Ovary (tissue), 7 donors: ENCODE measurements at regions not wholly inside any gene's neighbourhood (a gene's known extent, or its start where the extent isn't known, plus 50 kb on each side); places are given as distances from the start of the nearest gene placed in this dataset.

ENCODE experiments used
- DNase-seq, 5 donors: peaks; one replicate each; pipeline ENCODE4 v3.0.0-alpha.2; 2019 to 2020
- H3K27ac ChIP-seq, 2 donors: fragments of 200-600 bp; one replicate each; pipeline versions ENCODE4 v1.5.1 to v1.8.0; 2019 to 2022
- H3K27me3 ChIP-seq: fragments of 200-600 bp; one replicate; pipeline ENCODE4 v1.8.0; 2022
- H3K36me3 ChIP-seq: fragments of 200-600 bp; sonication (generic); one replicate; pipeline ENCODE4 v1.5.1; 2019
- H3K4me1 ChIP-seq: one replicate; pipeline ENCODE4 v1.8.1; 2013; ENCODE audit warnings: mild to moderate bottlenecking, moderate library complexity; ENCODE audit not compliant: insufficient read depth
- H3K4me3 ChIP-seq: fragments of 200-600 bp; sonication (generic); one replicate; pipeline ENCODE4 v1.5.1; 2017
- H3K9me3 ChIP-seq, 2 donors: fragments of 200-600 bp in 1 of 2; sonication (generic) in 1 of 2; one replicate each; pipeline versions ENCODE4 v1.5.1 to v1.8.1; 2013 to 2019; ENCODE audit warnings: mild to moderate bottlenecking in 1 of 2, moderate library complexity in 1 of 2
- EP300 ChIP-seq: sonication (generic); formaldehyde crosslinking; IDR thresholded peaks from one replicate; pipeline ENCODE4 v1.6.1; 2017; ENCODE audit warnings: antibody characterized with exemption
- POLR2A ChIP-seq: fragments of 450-650 bp; IDR thresholded peaks from one replicate; pipeline ENCODE4 v1.6.1; 2017; ENCODE audit warnings: antibody characterized with exemption, mild to moderate bottlenecking, moderate library complexity
- WGBS, 3 donors: extraction: QIAGEN DNeasy Blood & Tissue Kit in 1 of 3; methylation state at CpG; one replicate each; pipeline versions ENCODE4 v1.1.5 to v1.1.7; 2013 to 2017; 5-methylcytosine and 5-hydroxymethylcytosine counted together
- intact Hi-C, 4 donors: fragments of 100-400 bp; cut with DNase I; formaldehyde crosslinking; loops; one replicate each; pipeline versions ENCODE4 v1.11.0 to v1.15.1; 2022 to 2023
- TF ChIP-seq, protein P1 (sequence below), 3 donors: fragments of 450-650 bp in 2 of 3; fragments of 200-600 bp in 1 of 3; IDR thresholded peaks; one replicate each; pipeline versions ENCODE4 v1.5.1 to v1.8.0; 2016 to 2022; ENCODE audit warnings: antibody characterized with exemption in 3 of 3, mild to moderate bottlenecking in 1 of 3
- donor health status: DM: no; HTN: no; CAD: no; lungs with moderate emphysema.
- donor health status: DM: no; HTN: no; CAD: no.
- donor health status: Bipolar disorder and iron deficiency.
- donor health status: DM: no; HTN: no; CAD: no.
- donor health status: DM: yes; HTN: yes; CAD: no.

DNA sequence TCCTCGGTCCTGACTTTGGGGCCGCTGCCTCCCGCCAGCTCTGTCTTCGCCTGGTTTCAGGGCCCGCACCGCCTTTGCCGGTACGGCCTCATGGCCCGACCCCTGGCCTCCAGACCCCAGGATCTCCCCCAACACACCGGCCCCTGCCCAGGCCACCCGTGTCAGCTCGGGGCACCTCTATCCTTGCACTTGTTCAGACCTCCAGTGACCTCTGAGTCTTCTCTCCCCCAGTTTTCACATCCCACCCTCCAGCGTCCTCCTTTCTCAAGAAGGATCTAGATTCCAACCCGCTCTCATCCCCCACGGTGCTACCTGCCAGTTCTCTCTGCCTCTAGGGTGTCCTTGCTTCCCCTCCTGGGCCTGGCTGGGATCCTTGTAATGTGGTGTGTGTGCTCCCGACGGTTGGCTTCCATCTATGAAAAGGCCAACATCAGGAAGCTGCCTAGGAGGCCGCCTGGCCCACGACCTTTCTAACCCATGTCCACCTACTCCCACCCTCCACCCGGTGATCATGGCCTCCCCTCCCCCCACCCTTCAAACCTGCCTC is 61.1 kb downstream of the SPATA31C2 start:
- WGBS, 3 donors: 31 to 32% (median 31%) methylated on average over 18 to 20 of the region's 20 CpGs
- H3K27ac ChIP-seq: peak overlapping the region; percentile 66 to 71
- no peaks in the 10 kb centered on the region for H3K36me3 ChIP-seq
- TF ChIP-seq EP300 (no peak), POLR2A (no peak)
- TF ChIP-seq, protein P1, sequence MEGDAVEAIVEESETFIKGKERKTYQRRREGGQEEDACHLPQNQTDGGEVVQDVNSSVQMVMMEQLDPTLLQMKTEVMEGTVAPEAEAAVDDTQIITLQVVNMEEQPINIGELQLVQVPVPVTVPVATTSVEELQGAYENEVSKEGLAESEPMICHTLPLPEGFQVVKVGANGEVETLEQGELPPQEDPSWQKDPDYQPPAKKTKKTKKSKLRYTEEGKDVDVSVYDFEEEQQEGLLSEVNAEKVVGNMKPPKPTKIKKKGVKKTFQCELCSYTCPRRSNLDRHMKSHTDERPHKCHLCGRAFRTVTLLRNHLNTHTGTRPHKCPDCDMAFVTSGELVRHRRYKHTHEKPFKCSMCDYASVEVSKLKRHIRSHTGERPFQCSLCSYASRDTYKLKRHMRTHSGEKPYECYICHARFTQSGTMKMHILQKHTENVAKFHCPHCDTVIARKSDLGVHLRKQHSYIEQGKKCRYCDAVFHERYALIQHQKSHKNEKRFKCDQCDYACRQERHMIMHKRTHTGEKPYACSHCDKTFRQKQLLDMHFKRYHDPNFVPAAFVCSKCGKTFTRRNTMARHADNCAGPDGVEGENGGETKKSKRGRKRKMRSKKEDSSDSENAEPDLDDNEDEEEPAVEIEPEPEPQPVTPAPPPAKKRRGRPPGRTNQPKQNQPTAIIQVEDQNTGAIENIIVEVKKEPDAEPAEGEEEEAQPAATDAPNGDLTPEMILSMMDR (IDR thresholded peaks at IDR 0.05): no peak
- DNase-seq: no peak
- H3K27me3 ChIP-seq: no peaks in the 10 kb centered on the region
- peak overlapping the region; percentile 50 for H3K4me3 ChIP-seq
- intact Hi-C loops: loop anchor here in 1 of 4 donors (10.0 kb wide), 2 partner anchors 308 to 498 kb away; partner anchors contain the start of gene SPIN1
- H3K9me3 ChIP-seq: no peaks in the 10 kb centered on the region
- H3K4me1 ChIP-seq: peaks cover 3% of the 10 kb centered on the region

DNA sequence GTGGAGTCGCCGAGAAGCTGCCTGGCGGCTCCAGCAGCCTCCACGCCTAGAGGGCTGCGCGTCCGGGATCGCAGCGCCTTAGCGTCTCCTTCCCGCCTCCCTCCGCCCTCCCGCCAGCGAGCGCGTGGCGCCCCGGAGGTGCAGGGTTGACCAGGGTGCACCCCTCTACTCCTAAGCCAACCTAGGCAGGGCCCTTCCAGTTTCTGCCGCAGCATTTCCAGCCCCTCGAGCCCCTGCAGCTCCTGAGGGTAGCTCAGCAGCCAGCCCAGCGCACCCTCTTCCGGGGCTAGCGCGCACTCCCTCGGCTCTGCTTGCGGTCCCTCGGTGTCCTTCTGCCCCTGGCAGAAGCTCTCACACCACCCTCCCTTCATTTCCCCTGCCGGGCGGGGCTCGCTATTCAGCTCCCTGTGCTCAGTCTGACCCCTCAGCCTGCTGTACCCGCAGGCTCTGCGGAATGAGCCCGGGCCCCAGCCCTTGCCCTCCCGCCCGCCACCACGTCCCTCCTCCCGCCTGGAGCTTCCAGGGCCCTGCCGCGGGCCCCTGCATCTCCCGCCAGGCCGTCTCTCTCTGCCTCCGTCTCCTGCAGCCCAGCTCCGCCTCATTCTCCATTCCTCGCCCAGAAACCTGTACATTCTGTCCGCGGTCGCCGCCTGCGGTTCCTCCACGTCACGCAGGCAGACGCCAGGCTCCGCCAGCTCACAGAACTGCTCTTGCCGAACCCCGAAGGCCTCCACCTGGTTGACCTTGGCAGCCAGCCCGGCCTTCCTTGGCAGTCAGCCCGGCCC is 61.8 kb downstream of the SPATA31C2 start:
- H3K4me1 ChIP-seq: peaks cover 3% of the 10 kb centered on the region
- peak overlapping the region; percentile 50 for H3K4me3 ChIP-seq
- 0 to 1% (median 0%) methylated on average over 56 to 57 of the region's 57 CpGs for WGBS, 3 donors
- TF ChIP-seq EP300 (no peak), POLR2A (no peak)
- TF ChIP-seq, protein P1 (IDR thresholded peaks at IDR 0.05): peak in 1 of 3 donors; percentile 16
- no peaks in the 10 kb centered on the region for H3K9me3 ChIP-seq
- no peaks in the 10 kb centered on the region for H3K36me3 ChIP-seq
- H3K27me3 ChIP-seq: no peaks in the 10 kb centered on the region
- intact Hi-C loops: loop anchor here in 1 of 4 donors (10.0 kb wide), 2 partner anchors 308 to 498 kb away; partner anchors contain the start of gene SPIN1
- H3K27ac ChIP-seq: peak overlapping the region; percentile 66 to 71
- DNase-seq: peak; percentile 76 to 92 (median 80)

DNA sequence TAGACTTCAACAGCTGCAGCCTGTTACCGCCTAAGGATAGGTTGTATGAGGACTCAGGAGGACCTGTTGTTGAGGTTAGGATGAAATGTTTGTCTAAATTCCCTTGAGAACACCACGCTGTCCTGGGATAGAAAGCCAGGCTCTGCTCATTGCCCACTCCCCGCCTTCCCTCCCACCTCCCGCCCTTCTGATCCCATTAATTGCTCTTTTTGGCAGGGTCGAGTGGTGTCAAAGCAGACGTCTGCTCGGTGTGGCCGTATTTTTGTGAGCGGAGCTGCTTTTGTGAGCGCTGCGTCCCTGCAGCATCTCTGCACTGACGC is 62.3 kb downstream of the SPATA31C2 start:
- Histone ChIP-seq H3K4me3 (peak overlapping the region; percentile 50), H3K36me3 (no peaks in the 10 kb centered on the region), H3K4me1 (peaks cover 3% of the 10 kb centered on the region), H3K27me3 (no peaks in the 10 kb centered on the region), H3K27ac (peak overlapping the region; percentile 66 to 71), H3K9me3 (no peaks in the 10 kb centered on the region)
- TF ChIP-seq EP300: no peak
- TF ChIP-seq POLR2A: no peak
- TF ChIP-seq, protein P1 (IDR thresholded peaks at IDR 0.05): no peak
- WGBS, 3 donors: 0 to 3% (median 2%) methylated on average over 12 of the region's 12 CpGs
- DNase-seq: no peak
- intact Hi-C loops: loop anchor here in 1 of 4 donors (10.0 kb wide), 2 partner anchors 309 to 499 kb away; partner anchors contain the start of gene SPIN1

DNA sequence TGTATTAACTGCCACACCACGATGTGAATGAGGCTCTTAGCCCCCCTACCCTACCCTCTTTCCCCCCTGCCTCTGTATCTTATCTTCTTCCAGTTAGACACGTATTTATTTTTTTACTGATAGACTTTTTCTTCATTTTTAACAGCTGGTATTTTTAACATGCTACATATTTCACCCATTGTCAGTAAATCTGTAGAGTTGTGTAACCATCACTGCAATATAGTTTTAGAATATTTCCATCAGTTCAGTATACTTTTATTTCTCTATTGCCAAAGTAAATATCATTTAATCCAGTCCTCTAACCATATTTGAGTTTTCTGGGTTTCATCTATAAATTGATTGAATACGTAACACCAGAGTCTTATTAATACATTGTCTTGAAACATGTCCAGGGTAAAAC is 62.8 kb downstream of the SPATA31C2 start:
- Histone ChIP-seq H3K27ac (no peak overlapping the region), H3K27me3 (no peaks in the 10 kb centered on the region), H3K4me1 (peaks cover 3% of the 10 kb centered on the region), H3K36me3 (no peaks in the 10 kb centered on the region), H3K4me3 (no peak overlapping the region), H3K9me3 (no peaks in the 10 kb centered on the region)
- TF ChIP-seq, protein P1 (IDR thresholded peaks at IDR 0.05): no peak
- no peak for TF ChIP-seq EP300
- no peak for TF ChIP-seq POLR2A
- 25 to 35% (median 27%) methylated on average over 3 of the region's 3 CpGs for WGBS, 3 donors
- DNase-seq: no peak
- intact Hi-C loops: loop anchor here in 1 of 4 donors (10.0 kb wide), 2 partner anchors 309 to 499 kb away; partner anchors contain the start of gene SPIN1
